Thyroid gland (tissue), 4 donors: ENCODE measurements at regions not wholly inside any gene's neighbourhood (a gene's known extent, or its start where the extent isn't known, plus 50 kb on each side); places are given as distances from the start of the nearest gene placed in this dataset.
"Not testable (repeated sequence)": the region's sequence is repeated elsewhere in the genome, so short reads cannot be mapped to it uniquely, and the experiment has no call there.

Experiments
- DNase-seq, 2 donors: peaks; one replicate each; pipeline ENCODE4 v3.0.0-alpha.2; 2019
- H3K27ac ChIP-seq, 3 donors: fragments of 200-600 bp; sonication (generic); 1 replicate in 2 of 3; 2 replicates in 1 of 3; pipeline ENCODE4 v1.5.1; 2016 to 2019; ENCODE audit warnings: mild to moderate bottlenecking in 1 of 3, moderate library complexity in 1 of 3
- H3K27me3 ChIP-seq: fragments of 200-600 bp; sonication (generic); one replicate; pipeline ENCODE4 v1.5.1; 2019
- H3K36me3 ChIP-seq, 2 donors: fragments of 200-600 bp; sonication (generic); one replicate each; pipeline ENCODE4 v1.5.1; 2016 to 2019
- H3K4me1 ChIP-seq, 2 donors: fragments of 200-600 bp; sonication (generic); one replicate each; pipeline ENCODE4 v1.5.1; 2017 to 2019
- H3K4me3 ChIP-seq, 3 donors: fragments of 200-600 bp; sonication (generic); replicated peaks in 1 of 3; 1 replicate in 2 of 3; 2 replicates in 1 of 3; pipeline ENCODE4 v1.5.1; 2016; ENCODE audit warnings: mild to moderate bottlenecking in 1 of 3
- H3K9me3 ChIP-seq: fragments of 200-600 bp; sonication (generic); one replicate; pipeline ENCODE4 v1.5.1; 2017
- CTCF ChIP-seq, 6 experiments: fragments of 200-600 bp in 3 of 6; fragments of 450-650 bp in 3 of 6; sonication (generic) in 3 of 6; IDR thresholded peaks; one replicate each; pipeline ENCODE4 v1.5.1; 2016 to 2019; ENCODE audit warnings: antibody characterized with exemption in 6 of 6, mild to moderate bottlenecking in 2 of 6, inconsistent platforms in 1 of 6, moderate library complexity in 1 of 6
- POLR2A ChIP-seq, 2 donors: fragments of 450-650 bp; IDR thresholded peaks; one replicate each; pipeline ENCODE4 v1.6.1; 2017; ENCODE audit warnings: antibody characterized with exemption in 2 of 2, mild to moderate bottlenecking in 2 of 2, moderate library complexity in 1 of 2
- WGBS, 2 donors: methylation state at CpG; one replicate each; pipeline ENCODE4 v1.1.5; 2017; 5-methylcytosine and 5-hydroxymethylcytosine counted together
- intact Hi-C: fragments of 100-400 bp; cut with DNase I; formaldehyde crosslinking; loops from one replicate; pipeline ENCODE4 v1.15.1; 2023

- H3K27me3 ChIP-seq, result no peaks in the 10 kb centered on the region
- H3K4me3 ChIP-seq, result no peak overlapping the region
- no peak for DNase-seq
- H3K36me3 ChIP-seq, result no peaks in the 10 kb centered on the region
- H3K27ac ChIP-seq, result no peak overlapping the region
- intact Hi-C loops, result no loop called here
- no peaks in the 10 kb centered on the region for H3K4me1 ChIP-seq
- no peaks in the 10 kb centered on the region for H3K9me3 ChIP-seq
- 62 to 73% methylated on average over 2 of the region's 2 CpGs for WGBS, 2 donors
- TF ChIP-seq CTCF (IDR thresholded peaks at IDR 0.05), result no peak
- TF ChIP-seq POLR2A (IDR thresholded peaks at IDR 0.05), result no peak
These were observed 448.7 kb downstream of the SLC6A15 start for GRCh38 chr12:84463741-84464495.

- no peaks in the 10 kb centered on the region for H3K36me3 ChIP-seq
- H3K4me3 ChIP-seq, result no peak overlapping the region
- no peaks in the 10 kb centered on the region for H3K9me3 ChIP-seq
- no peaks in the 10 kb centered on the region for H3K27me3 ChIP-seq
- H3K27ac ChIP-seq, result no peak overlapping the region
- TF ChIP-seq CTCF (IDR thresholded peaks at IDR 0.05), result no peak
- no peak for DNase-seq
- intact Hi-C loops, result no loop called here
- H3K4me1 ChIP-seq, result no peaks in the 10 kb centered on the region
- WGBS, 2 donors, result 74 to 78% methylated on average over 2 of the region's 2 CpGs
These were observed 457.0 kb downstream of the SLC6A15 start for GRCh38 chr12:84455598-84455997.

DNA sequence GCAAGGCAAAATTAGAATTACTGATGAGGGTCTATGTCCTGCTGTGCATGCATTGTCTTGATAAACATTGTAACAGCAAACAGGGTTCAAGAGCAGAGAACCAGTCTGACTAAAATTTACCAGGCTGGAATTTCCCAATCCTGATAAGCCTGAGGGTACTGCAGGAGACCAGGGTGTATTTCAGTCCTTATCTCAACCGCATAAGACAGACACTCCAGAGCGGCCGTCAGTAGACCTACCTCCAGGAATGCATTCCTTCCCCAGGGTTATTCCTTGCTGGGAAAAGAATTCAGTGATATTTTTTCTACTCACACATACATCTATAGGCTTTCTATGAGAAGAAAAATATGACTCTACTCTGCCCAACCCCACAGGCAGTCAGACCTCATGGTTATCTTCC, 466.1 kb downstream of the SLC6A15 start:
- H3K9me3 ChIP-seq, H3K36me3 ChIP-seq, H3K4me3 ChIP-seq, H3K27me3 ChIP-seq, H3K27ac ChIP-seq, H3K4me1 ChIP-seq, intact Hi-C loops, DNase-seq: not testable (repeated sequence)
- WGBS, 2 donors, result 96 to 97% methylated on average over 3 of the region's 3 CpGs

GRCh38 chr12:84436134-84436533, 476.5 kb downstream of the SLC6A15 start:
- no peaks in the 10 kb centered on the region for H3K36me3 ChIP-seq

GRCh38 chr12:84435682-84436081, 476.9 kb downstream of the SLC6A15 start:
- Histone ChIP-seq H3K9me3 (no peaks in the 10 kb centered on the region), H3K4me1 (no peaks in the 10 kb centered on the region), H3K27me3 (no peaks in the 10 kb centered on the region), H3K4me3 (no peak overlapping the region), H3K27ac (no peak overlapping the region), H3K36me3 (no peaks in the 10 kb centered on the region)
- intact Hi-C loops, result no loop called here
- no peak for TF ChIP-seq POLR2A (IDR thresholded peaks at IDR 0.05)
- no peak for TF ChIP-seq CTCF (IDR thresholded peaks at IDR 0.05)
- WGBS, 2 donors, result 66 to 77% methylated on average over 2 of the region's 2 CpGs
- no peak for DNase-seq

More at GRCh38 chr12:84436134-84436533, 476.5 kb downstream of the SLC6A15 start:
- DNase-seq, result no peak
- intact Hi-C loops, result no loop called here
- no peaks in the 10 kb centered on the region for H3K9me3 ChIP-seq
- no peak for TF ChIP-seq CTCF (IDR thresholded peaks at IDR 0.05)
- H3K4me3 ChIP-seq, result no peak overlapping the region
- no peaks in the 10 kb centered on the region for H3K4me1 ChIP-seq
- H3K27me3 ChIP-seq, result no peaks in the 10 kb centered on the region
- 0 to 94% methylated on average over 1 of the region's 1 CpG for WGBS, 2 donors
- no peak overlapping the region for H3K27ac ChIP-seq
